ENCODE measurements at regions not wholly inside any gene's neighbourhood (a gene's known extent, or its start where the extent isn't known, plus 50 kb on each side); places are given as distances from the start of the nearest gene placed in this dataset.

- no peak overlapping the region for H3K9ac ChIP-seq (ENCODE audit: insufficient read depth in 1 of 2, low read length in 2 of 2)
- ATAC-seq (ENCODE audit: insufficient read depth, low FRiP score) (no peak), DNase-seq (peak in 1 of 3 donors; percentile 22)
- 63 to 83% methylated on average over 6 of the region's 6 CpGs for WGBS, 2 donors
- H3K9me3 ChIP-seq (ENCODE audit: control insufficient read depth in 4 of 4, insufficient read depth in 3 of 4, low read length in 3 of 4) = peaks cover 0 to 2% (median 0%) of the 10 kb centered on the region in 4 donors
- H3K36me3 ChIP-seq (ENCODE audit: control insufficient read depth in 4 of 4, insufficient read depth in 4 of 4, low read length in 4 of 4) = no peaks in the 10 kb centered on the region
- H3K4me3 ChIP-seq = no peak overlapping the region
- H3K27me3 ChIP-seq (ENCODE audit: control insufficient read depth in 3 of 3, insufficient read depth in 3 of 3, low read length in 2 of 3) = no peaks in the 10 kb centered on the region
- H3K4me1 ChIP-seq (ENCODE audit: control insufficient read depth in 5 of 5, insufficient read depth in 5 of 5, low read length in 5 of 5) = peaks cover 0 to 4% (median 2%) of the 10 kb centered on the region in 5 donors
- no peak overlapping the region for H3K27ac ChIP-seq (ENCODE audit: low read depth in 1 of 2, low read length in 1 of 2)
- TF ChIP-seq CTCF (IDR thresholded peaks at IDR 0.05; ENCODE audit: control extremely low read depth, extremely low read depth) = no peak
Observed at GRCh38 chr6:21504790-21505189, 88.8 kb upstream of the SOX4 start.

- ATAC-seq (ENCODE audit: insufficient read depth, low FRiP score) = no peak
- H3K4me1 ChIP-seq (ENCODE audit: control insufficient read depth in 5 of 5, insufficient read depth in 5 of 5, low read length in 5 of 5) = peaks cover 0 to 3% (median 0%) of the 10 kb centered on the region in 5 donors
- no peak overlapping the region for H3K9ac ChIP-seq (ENCODE audit: insufficient read depth in 1 of 2, low read length in 2 of 2)
- 90 to 94% methylated on average over 5 of the region's 5 CpGs for WGBS, 2 donors
- no peak overlapping the region for H3K4me3 ChIP-seq
- no peaks in the 10 kb centered on the region for H3K36me3 ChIP-seq (ENCODE audit: control insufficient read depth in 4 of 4, insufficient read depth in 4 of 4, low read length in 4 of 4)
- TF ChIP-seq CTCF (IDR thresholded peaks at IDR 0.05; ENCODE audit: control extremely low read depth, extremely low read depth) = no peak
- peaks cover 0 to 2% (median 0%) of the 10 kb centered on the region in 4 donors for H3K9me3 ChIP-seq (ENCODE audit: control insufficient read depth in 4 of 4, insufficient read depth in 3 of 4, low read length in 3 of 4)
- no peaks in the 10 kb centered on the region for H3K27me3 ChIP-seq (ENCODE audit: control insufficient read depth in 3 of 3, insufficient read depth in 3 of 3, low read length in 2 of 3)
- no peak for DNase-seq
- no peak overlapping the region for H3K27ac ChIP-seq (ENCODE audit: low read depth in 1 of 2, low read length in 1 of 2)
Observed at GRCh38 chr6:21505574-21505990, 88.0 kb upstream of the SOX4 start.

GRCh38 chr6:21506126-21506525 is 87.4 kb upstream of the SOX4 start:
- no peak overlapping the region for H3K27ac ChIP-seq (ENCODE audit: low read depth in 1 of 2, low read length in 1 of 2)
- peaks cover 0 to 2% (median 0%) of the 10 kb centered on the region in 4 donors for H3K9me3 ChIP-seq (ENCODE audit: control insufficient read depth in 4 of 4, insufficient read depth in 3 of 4, low read length in 3 of 4)
- no peaks in the 10 kb centered on the region for H3K4me1 ChIP-seq (ENCODE audit: control insufficient read depth in 5 of 5, insufficient read depth in 5 of 5, low read length in 5 of 5)
- H3K27me3 ChIP-seq (ENCODE audit: control insufficient read depth in 3 of 3, insufficient read depth in 3 of 3, low read length in 2 of 3) = no peaks in the 10 kb centered on the region
- ATAC-seq (ENCODE audit: insufficient read depth, low FRiP score) (no peak), DNase-seq (no peak)
- 92 to 96% methylated on average over 4 of the region's 4 CpGs for WGBS, 2 donors
- TF ChIP-seq CTCF (IDR thresholded peaks at IDR 0.05; ENCODE audit: control extremely low read depth, extremely low read depth) = no peak
- H3K9ac ChIP-seq (ENCODE audit: insufficient read depth in 1 of 2, low read length in 2 of 2) = no peak overlapping the region
- H3K4me3 ChIP-seq = no peak overlapping the region
- no peaks in the 10 kb centered on the region for H3K36me3 ChIP-seq (ENCODE audit: control insufficient read depth in 4 of 4, insufficient read depth in 4 of 4, low read length in 4 of 4)

GRCh38 chr6:21507811-21508210 is 85.7 kb upstream of the SOX4 start:
- 80 to 87% methylated on average over 2 of the region's 2 CpGs for WGBS, 2 donors

More at GRCh38 chr6:21507811-21508210, 85.7 kb upstream of the SOX4 start:
- Histone ChIP-seq H3K4me1 (ENCODE audit: control insufficient read depth in 5 of 5, insufficient read depth in 5 of 5, low read length in 5 of 5) (no peaks in the 10 kb centered on the region), H3K27ac (ENCODE audit: low read depth in 1 of 2, low read length in 1 of 2) (no peak overlapping the region), H3K9ac (ENCODE audit: insufficient read depth in 1 of 2, low read length in 2 of 2) (no peak overlapping the region), H3K27me3 (ENCODE audit: control insufficient read depth in 3 of 3, insufficient read depth in 3 of 3, low read length in 2 of 3) (no peaks in the 10 kb centered on the region), H3K4me3 (no peak overlapping the region), H3K36me3 (ENCODE audit: control insufficient read depth in 4 of 4, insufficient read depth in 4 of 4, low read length in 4 of 4) (no peaks in the 10 kb centered on the region), H3K9me3 (ENCODE audit: control insufficient read depth in 4 of 4, insufficient read depth in 3 of 4, low read length in 3 of 4) (peaks cover 0 to 1% (median 0%) of the 10 kb centered on the region in 4 donors)
- DNase-seq (no peak), ATAC-seq (ENCODE audit: insufficient read depth, low FRiP score) (no peak)
- TF ChIP-seq CTCF (IDR thresholded peaks at IDR 0.05; ENCODE audit: control extremely low read depth, extremely low read depth) = no peak

All from lung (tissue), 11 donors.